ENCODE measurements at regions not wholly inside any gene's neighbourhood (a gene's known extent, or its start where the extent isn't known, plus 50 kb on each side); places are given as distances from the start of the nearest gene placed in this dataset.

GRCh38 chr5:54673523-54674225 is 156.1 kb downstream of the SNX18 start:
- peaks cover 3% of the 10 kb centered on the region for H3K36me3 ChIP-seq (ENCODE audit: control insufficient read depth, insufficient read depth, low read length)
- H3K4me1 ChIP-seq (ENCODE audit: control insufficient read depth, insufficient read depth, low read length), result no peaks in the 10 kb centered on the region

DNA sequence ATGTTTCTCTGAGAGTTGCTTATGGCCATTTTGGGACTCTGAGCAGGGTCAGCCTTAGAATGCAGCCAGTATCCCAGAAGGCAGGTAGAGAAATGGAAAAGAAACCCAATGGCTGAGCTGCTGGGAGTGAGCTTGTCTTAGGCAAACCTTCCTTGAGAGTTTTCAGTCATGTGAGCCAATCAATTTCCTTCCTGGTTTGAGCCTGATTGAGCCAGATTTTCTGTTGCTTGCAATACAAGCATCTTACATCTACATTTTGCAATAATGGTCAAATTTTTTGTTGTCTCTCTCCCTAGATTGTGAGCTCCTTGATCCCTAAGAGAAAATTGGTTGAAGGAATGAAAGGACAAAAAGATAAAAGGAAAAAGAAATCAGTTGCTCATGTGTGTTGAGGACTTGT is 155.3 kb downstream of the SNX18 start:
- no peaks in the 10 kb centered on the region for H3K27me3 ChIP-seq (ENCODE audit: control insufficient read depth, insufficient read depth, low read length)
- H3K9ac ChIP-seq (ENCODE audit: low read depth, low read length), result no peak overlapping the region
- peaks cover 3% of the 10 kb centered on the region for H3K36me3 ChIP-seq (ENCODE audit: control insufficient read depth, insufficient read depth, low read length)
- no peaks in the 10 kb centered on the region for H3K4me1 ChIP-seq (ENCODE audit: control insufficient read depth, insufficient read depth, low read length)
- H3K4me3 ChIP-seq (ENCODE audit: low read depth, low read length), result no peak overlapping the region
- no peaks in the 10 kb centered on the region for H3K9me3 ChIP-seq (ENCODE audit: control insufficient read depth, insufficient read depth, low read length)

More at GRCh38 chr5:54673523-54674225, 156.1 kb downstream of the SNX18 start:
- Histone ChIP-seq H3K9me3 (ENCODE audit: control insufficient read depth, insufficient read depth, low read length) (no peaks in the 10 kb centered on the region), H3K4me3 (ENCODE audit: low read depth, low read length) (no peak overlapping the region), H3K9ac (ENCODE audit: low read depth, low read length) (no peak overlapping the region), H3K27me3 (ENCODE audit: control insufficient read depth, insufficient read depth, low read length) (no peaks in the 10 kb centered on the region)

GRCh38 chr5:54671681-54672080 is 154.1 kb downstream of the SNX18 start:
- H3K9ac ChIP-seq (ENCODE audit: low read depth, low read length), result no peak overlapping the region
- no peaks in the 10 kb centered on the region for H3K4me1 ChIP-seq (ENCODE audit: control insufficient read depth, insufficient read depth, low read length)

DNA sequence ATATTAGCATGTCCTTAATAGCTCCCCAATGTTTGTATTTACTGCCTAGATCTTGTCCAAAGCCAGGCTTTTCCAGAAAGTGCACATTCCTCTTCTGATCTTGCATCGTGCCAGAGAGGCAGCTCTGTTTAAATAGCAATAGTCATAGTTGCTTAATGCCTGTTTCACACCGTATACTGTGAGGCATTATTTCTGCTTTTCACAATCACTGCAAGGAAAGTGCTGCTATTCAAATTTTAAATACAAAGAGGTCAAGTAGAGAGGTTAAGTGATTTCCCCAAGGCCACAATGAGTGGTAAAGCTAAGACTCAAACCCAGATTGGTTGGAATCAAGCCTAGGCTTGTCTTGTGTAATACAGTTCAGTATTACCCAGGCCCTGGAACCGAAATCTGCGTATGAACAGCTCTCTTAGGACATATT is 153.6 kb downstream of the SNX18 start:
- H3K9me3 ChIP-seq (ENCODE audit: control insufficient read depth, insufficient read depth, low read length), result no peaks in the 10 kb centered on the region
- H3K9ac ChIP-seq (ENCODE audit: low read depth, low read length), result no peak overlapping the region
- H3K4me1 ChIP-seq (ENCODE audit: control insufficient read depth, insufficient read depth, low read length), result no peaks in the 10 kb centered on the region
- no peak overlapping the region for H3K4me3 ChIP-seq (ENCODE audit: low read depth, low read length)
- peaks cover 3% of the 10 kb centered on the region for H3K36me3 ChIP-seq (ENCODE audit: control insufficient read depth, insufficient read depth, low read length)
- no peaks in the 10 kb centered on the region for H3K27me3 ChIP-seq (ENCODE audit: control insufficient read depth, insufficient read depth, low read length)

More at GRCh38 chr5:54671681-54672080, 154.1 kb downstream of the SNX18 start:
- no peak overlapping the region for H3K4me3 ChIP-seq (ENCODE audit: low read depth, low read length)
- H3K27me3 ChIP-seq (ENCODE audit: control insufficient read depth, insufficient read depth, low read length), result no peaks in the 10 kb centered on the region
- H3K36me3 ChIP-seq (ENCODE audit: control insufficient read depth, insufficient read depth, low read length), result peaks cover 3% of the 10 kb centered on the region
- H3K9me3 ChIP-seq (ENCODE audit: control insufficient read depth, insufficient read depth, low read length), result no peaks in the 10 kb centered on the region

- Histone ChIP-seq H3K9ac (ENCODE audit: low read depth, low read length) (no peak overlapping the region), H3K4me3 (ENCODE audit: low read depth, low read length) (no peak overlapping the region), H3K27me3 (ENCODE audit: control insufficient read depth, insufficient read depth, low read length) (no peaks in the 10 kb centered on the region), H3K4me1 (ENCODE audit: control insufficient read depth, insufficient read depth, low read length) (no peaks in the 10 kb centered on the region), H3K36me3 (ENCODE audit: control insufficient read depth, insufficient read depth, low read length) (peaks cover 3% of the 10 kb centered on the region), H3K9me3 (ENCODE audit: control insufficient read depth, insufficient read depth, low read length) (no peaks in the 10 kb centered on the region)
These were observed 152.7 kb downstream of the SNX18 start for GRCh38 chr5:54670281-54670680.

DNA sequence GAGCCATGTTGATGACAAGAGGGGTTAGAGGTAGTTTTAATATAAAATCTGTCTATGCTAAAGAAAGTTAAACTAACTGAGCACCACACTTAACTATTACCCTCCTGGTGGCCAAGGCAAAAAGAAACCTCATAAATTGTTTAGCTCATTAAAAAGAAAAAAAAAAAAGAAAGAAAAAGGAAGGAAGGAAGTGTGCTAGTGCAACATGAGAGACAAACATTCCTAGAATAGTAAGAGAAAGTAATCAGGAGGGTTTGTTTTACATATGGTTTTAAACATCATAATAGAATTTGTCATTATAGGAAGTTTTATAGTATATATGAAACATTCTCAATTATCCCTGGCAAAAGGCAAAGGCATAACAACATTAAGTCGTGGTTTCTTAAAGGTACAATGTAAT is 152.3 kb downstream of the SNX18 start:
- H3K4me1 ChIP-seq (ENCODE audit: control insufficient read depth, insufficient read depth, low read length), result no peaks in the 10 kb centered on the region
- no peaks in the 10 kb centered on the region for H3K27me3 ChIP-seq (ENCODE audit: control insufficient read depth, insufficient read depth, low read length)
- no peak overlapping the region for H3K9ac ChIP-seq (ENCODE audit: low read depth, low read length)
- no peaks in the 10 kb centered on the region for H3K9me3 ChIP-seq (ENCODE audit: control insufficient read depth, insufficient read depth, low read length)
- H3K4me3 ChIP-seq (ENCODE audit: low read depth, low read length), result no peak overlapping the region
- H3K36me3 ChIP-seq (ENCODE audit: control insufficient read depth, insufficient read depth, low read length), result peaks cover 3% of the 10 kb centered on the region

- Histone ChIP-seq H3K4me1 (ENCODE audit: control insufficient read depth, insufficient read depth, low read length) (no peaks in the 10 kb centered on the region), H3K4me3 (ENCODE audit: low read depth, low read length) (no peak overlapping the region), H3K9ac (ENCODE audit: low read depth, low read length) (no peak overlapping the region)
These were observed 151.7 kb downstream of the SNX18 start for GRCh38 chr5:54669285-54669684.

DNA sequence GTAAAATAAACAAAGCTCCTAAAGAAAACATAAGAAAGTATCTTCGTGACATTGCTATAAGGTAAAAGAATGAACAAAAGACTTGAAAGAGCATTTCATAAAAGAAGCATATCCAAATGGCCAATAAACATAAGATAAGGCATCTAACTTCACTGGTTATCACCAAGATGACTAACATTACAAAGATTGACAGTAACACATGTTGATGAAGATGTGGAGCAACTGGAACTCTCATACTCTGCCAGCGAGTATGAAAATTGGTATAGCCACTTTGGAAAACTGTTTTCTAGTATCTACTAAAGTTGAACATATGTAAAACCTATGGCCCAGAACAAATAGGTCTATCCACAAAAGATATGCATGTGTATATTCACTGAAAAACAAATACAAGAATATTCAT is 150.5 kb downstream of the SNX18 start:
- Histone ChIP-seq H3K4me1 (ENCODE audit: control insufficient read depth, insufficient read depth, low read length) (no peaks in the 10 kb centered on the region), H3K9me3 (ENCODE audit: control insufficient read depth, insufficient read depth, low read length) (no peaks in the 10 kb centered on the region), H3K9ac (ENCODE audit: low read depth, low read length) (no peak overlapping the region)

More at GRCh38 chr5:54669285-54669684, 151.7 kb downstream of the SNX18 start:
- Histone ChIP-seq H3K36me3 (ENCODE audit: control insufficient read depth, insufficient read depth, low read length) (peaks cover 3% of the 10 kb centered on the region), H3K9me3 (ENCODE audit: control insufficient read depth, insufficient read depth, low read length) (no peaks in the 10 kb centered on the region), H3K27me3 (ENCODE audit: control insufficient read depth, insufficient read depth, low read length) (no peaks in the 10 kb centered on the region)

GRCh38 chr5:54667136-54667535 is 149.6 kb downstream of the SNX18 start:
- Histone ChIP-seq H3K36me3 (ENCODE audit: control insufficient read depth, insufficient read depth, low read length) (no peaks in the 10 kb centered on the region), H3K4me3 (ENCODE audit: low read depth, low read length) (no peak overlapping the region), H3K4me1 (ENCODE audit: control insufficient read depth, insufficient read depth, low read length) (no peaks in the 10 kb centered on the region), H3K27me3 (ENCODE audit: control insufficient read depth, insufficient read depth, low read length) (no peaks in the 10 kb centered on the region), H3K9ac (ENCODE audit: low read depth, low read length) (no peak overlapping the region), H3K9me3 (ENCODE audit: control insufficient read depth, insufficient read depth, low read length) (no peaks in the 10 kb centered on the region)

More for the DNA sequence above, 150.5 kb downstream of the SNX18 start:
- Histone ChIP-seq H3K36me3 (ENCODE audit: control insufficient read depth, insufficient read depth, low read length) (no peaks in the 10 kb centered on the region), H3K27me3 (ENCODE audit: control insufficient read depth, insufficient read depth, low read length) (no peaks in the 10 kb centered on the region), H3K4me3 (ENCODE audit: low read depth, low read length) (no peak overlapping the region)

DNA sequence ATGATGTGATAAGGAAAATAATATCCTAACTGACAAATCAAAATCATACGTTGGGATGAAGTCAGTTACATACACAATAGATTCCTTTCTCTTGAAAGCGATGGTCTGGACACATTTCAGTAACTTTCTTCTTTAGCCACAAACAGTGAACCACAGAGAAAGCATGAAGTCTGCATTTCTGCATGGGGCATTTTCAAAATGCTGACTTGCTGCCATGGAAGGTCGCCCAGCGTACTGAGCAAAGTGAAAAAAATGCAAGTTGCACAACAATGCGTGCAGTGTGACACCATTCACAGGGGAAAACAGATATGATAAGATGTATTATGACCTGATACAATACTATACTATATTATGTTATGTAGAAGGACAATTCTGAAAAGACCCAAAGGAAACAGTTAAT is 146.3 kb downstream of the SNX18 start:
- Histone ChIP-seq H3K4me1 (ENCODE audit: control insufficient read depth, insufficient read depth, low read length) (no peaks in the 10 kb centered on the region), H3K9ac (ENCODE audit: low read depth, low read length) (no peak overlapping the region), H3K9me3 (ENCODE audit: control insufficient read depth, insufficient read depth, low read length) (no peaks in the 10 kb centered on the region), H3K36me3 (ENCODE audit: control insufficient read depth, insufficient read depth, low read length) (no peaks in the 10 kb centered on the region), H3K27me3 (ENCODE audit: control insufficient read depth, insufficient read depth, low read length) (no peaks in the 10 kb centered on the region), H3K4me3 (ENCODE audit: low read depth, low read length) (no peak overlapping the region)

GRCh38 chr5:54661111-54661510 is 143.6 kb downstream of the SNX18 start:
- Histone ChIP-seq H3K4me3 (ENCODE audit: low read depth, low read length) (no peak overlapping the region), H3K36me3 (ENCODE audit: control insufficient read depth, insufficient read depth, low read length) (no peaks in the 10 kb centered on the region), H3K27me3 (ENCODE audit: control insufficient read depth, insufficient read depth, low read length) (no peaks in the 10 kb centered on the region), H3K4me1 (ENCODE audit: control insufficient read depth, insufficient read depth, low read length) (no peaks in the 10 kb centered on the region), H3K9ac (ENCODE audit: low read depth, low read length) (no peak overlapping the region), H3K9me3 (ENCODE audit: control insufficient read depth, insufficient read depth, low read length) (no peaks in the 10 kb centered on the region)

GRCh38 chr5:54659700-54660131 is 142.2 kb downstream of the SNX18 start:
- Histone ChIP-seq H3K27me3 (ENCODE audit: control insufficient read depth, insufficient read depth, low read length) (no peaks in the 10 kb centered on the region), H3K9me3 (ENCODE audit: control insufficient read depth, insufficient read depth, low read length) (no peaks in the 10 kb centered on the region), H3K9ac (ENCODE audit: low read depth, low read length) (no peak overlapping the region), H3K4me1 (ENCODE audit: control insufficient read depth, insufficient read depth, low read length) (no peaks in the 10 kb centered on the region), H3K4me3 (ENCODE audit: low read depth, low read length) (no peak overlapping the region), H3K36me3 (ENCODE audit: control insufficient read depth, insufficient read depth, low read length) (no peaks in the 10 kb centered on the region)

Measured in iPS-15b (cell line).